WTC11 (cell line): ENCODE measurements at regions not wholly inside any gene's neighbourhood (a gene's known extent, or its start where the extent isn't known, plus 50 kb on each side); places are given as distances from the start of the nearest gene placed in this dataset.

Source experiments
- CREM ChIP-seq: sonication (generic); formaldehyde crosslinking; IDR thresholded peaks from 2 replicates; pipeline ENCODE4 v1.8.1; 2022; ENCODE audit warnings: mild to moderate bottlenecking, missing genetic modification reagents, moderate library complexity
- CTCF ChIP-seq: fragments of 200-600 bp; IDR thresholded peaks from 2 replicates; pipeline ENCODE4 v1.8.0; 2022; ENCODE audit warnings: antibody characterized with exemption
- E2F4 ChIP-seq: sonication (generic); formaldehyde crosslinking; IDR thresholded peaks from 2 replicates; pipeline ENCODE4 v1.8.1; 2022; ENCODE audit warnings: low read depth, mild to moderate bottlenecking, moderate library complexity, missing genetic modification reagents, borderline replicate concordance
- ERG ChIP-seq: fragments of 250-450 bp; sonication (Bioruptor Pico); IDR thresholded peaks from 2 replicates; pipeline ENCODE4 v1.8.0; 2021; ENCODE audit warnings: mild to moderate bottlenecking
- ESRRA ChIP-seq: sonication (generic); formaldehyde crosslinking; IDR thresholded peaks from 2 replicates; pipeline ENCODE4 v1.8.1; 2022; ENCODE audit warnings: mild to moderate bottlenecking, missing genetic modification reagents, borderline replicate concordance
- FOXK1 ChIP-seq: sonication (generic); formaldehyde crosslinking; IDR thresholded peaks from 2 replicates; pipeline ENCODE4 v1.8.0; 2022; ENCODE audit warnings: mild to moderate bottlenecking, moderate library complexity, missing genetic modification reagents
- KAT7 ChIP-seq: sonication (generic); formaldehyde crosslinking; IDR thresholded peaks from 2 replicates; pipeline ENCODE4 v1.8.1; 2023; ENCODE audit warnings: missing genetic modification reagents, mild to moderate bottlenecking, borderline replicate concordance
- MAX ChIP-seq: sonication (generic); formaldehyde crosslinking; IDR thresholded peaks from 2 replicates; pipeline ENCODE4 v1.8.0; 2022; ENCODE audit warnings: mild to moderate bottlenecking, missing genetic modification reagents
- NR2C2 ChIP-seq: sonication (generic); formaldehyde crosslinking; IDR thresholded peaks from 2 replicates; pipeline ENCODE4 v1.8.0; 2022; ENCODE audit warnings: mild to moderate bottlenecking, missing genetic modification reagents
- NR3C1 ChIP-seq: sonication (generic); formaldehyde crosslinking; conservative IDR thresholded peaks from 2 replicates; pipeline ENCODE4 v1.8.1; 2023; ENCODE audit warnings: low read depth, mild to moderate bottlenecking, missing genetic modification reagents
- PRRX2 ChIP-seq: fragments of 250-450 bp; sonication (Bioruptor Pico); IDR thresholded peaks from 2 replicates; pipeline ENCODE4 v1.8.0; 2021; ENCODE audit warnings: mild to moderate bottlenecking
- SMAD3 ChIP-seq: sonication (generic); formaldehyde crosslinking; IDR thresholded peaks from 2 replicates; pipeline ENCODE4 v1.8.0; 2022; ENCODE audit warnings: missing genetic modification reagents, mild to moderate bottlenecking, borderline replicate concordance
- USF1 ChIP-seq: sonication (generic); formaldehyde crosslinking; IDR thresholded peaks from 2 replicates; pipeline ENCODE4 v1.8.0; 2022; ENCODE audit warnings: mild to moderate bottlenecking, missing genetic modification reagents
- ZNF121 ChIP-seq: sonication (generic); formaldehyde crosslinking; IDR thresholded peaks from 2 replicates; pipeline ENCODE4 v1.8.0; 2023; ENCODE audit warnings: missing genetic modification reagents

- TF ChIP-seq CTCF, result no peak
- TF ChIP-seq PRRX2, result no peak
- no peak for TF ChIP-seq ZNF121 (CRISPR knock-in tag)
- no peak for TF ChIP-seq NR2C2 (CRISPR knock-in tag)
- no peak for TF ChIP-seq USF1 (CRISPR knock-in tag)
- no peak for TF ChIP-seq FOXK1 (CRISPR knock-in tag)
- no peak for TF ChIP-seq ESRRA
- TF ChIP-seq MAX (CRISPR knock-in tag), result no peak
- no peak for TF ChIP-seq E2F4 (CRISPR knock-in tag)
- TF ChIP-seq NR3C1, result no peak
- TF ChIP-seq KAT7, result no peak
- TF ChIP-seq ERG (CRISPR knock-in tag), result no peak
- no peak for TF ChIP-seq SMAD3
- TF ChIP-seq CREM, result no peak
Measured at GRCh38 chr10:131650169-131650705, 250.6 kb upstream of the PPP2R2D start.
